ENCODE measurements at regions not wholly inside any gene's neighbourhood (a gene's known extent, or its start where the extent isn't known, plus 50 kb on each side); places are given as distances from the start of the nearest gene placed in this dataset.

DNA sequence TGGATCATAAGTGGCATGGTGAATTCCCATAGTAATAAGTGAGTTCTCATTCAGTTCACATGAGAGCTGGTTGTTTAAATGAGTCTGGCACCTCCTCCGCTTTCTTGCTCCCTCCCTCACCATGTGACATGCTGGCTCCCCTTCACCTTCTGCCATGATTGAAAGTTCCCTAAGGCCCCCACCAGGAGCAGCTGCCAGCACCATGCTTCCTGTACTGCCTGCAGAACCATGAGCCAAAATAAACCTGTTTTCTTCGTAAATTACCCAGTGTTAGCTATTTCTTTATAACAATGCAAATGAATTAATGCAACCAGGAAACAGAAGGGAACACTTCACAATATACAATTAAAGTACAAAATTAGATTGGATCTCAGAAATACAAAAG is 257.0 kb downstream of the MREG start:
- H3K4me3 ChIP-seq (replicated peaks; ENCODE audit: insufficient read depth, low read length) = no peak overlapping the region
- TF ChIP-seq POLR2AphosphoS5 (IDR thresholded peaks at IDR 0.05; ENCODE audit: low read depth) = no peak
- TF ChIP-seq, protein P1, sequence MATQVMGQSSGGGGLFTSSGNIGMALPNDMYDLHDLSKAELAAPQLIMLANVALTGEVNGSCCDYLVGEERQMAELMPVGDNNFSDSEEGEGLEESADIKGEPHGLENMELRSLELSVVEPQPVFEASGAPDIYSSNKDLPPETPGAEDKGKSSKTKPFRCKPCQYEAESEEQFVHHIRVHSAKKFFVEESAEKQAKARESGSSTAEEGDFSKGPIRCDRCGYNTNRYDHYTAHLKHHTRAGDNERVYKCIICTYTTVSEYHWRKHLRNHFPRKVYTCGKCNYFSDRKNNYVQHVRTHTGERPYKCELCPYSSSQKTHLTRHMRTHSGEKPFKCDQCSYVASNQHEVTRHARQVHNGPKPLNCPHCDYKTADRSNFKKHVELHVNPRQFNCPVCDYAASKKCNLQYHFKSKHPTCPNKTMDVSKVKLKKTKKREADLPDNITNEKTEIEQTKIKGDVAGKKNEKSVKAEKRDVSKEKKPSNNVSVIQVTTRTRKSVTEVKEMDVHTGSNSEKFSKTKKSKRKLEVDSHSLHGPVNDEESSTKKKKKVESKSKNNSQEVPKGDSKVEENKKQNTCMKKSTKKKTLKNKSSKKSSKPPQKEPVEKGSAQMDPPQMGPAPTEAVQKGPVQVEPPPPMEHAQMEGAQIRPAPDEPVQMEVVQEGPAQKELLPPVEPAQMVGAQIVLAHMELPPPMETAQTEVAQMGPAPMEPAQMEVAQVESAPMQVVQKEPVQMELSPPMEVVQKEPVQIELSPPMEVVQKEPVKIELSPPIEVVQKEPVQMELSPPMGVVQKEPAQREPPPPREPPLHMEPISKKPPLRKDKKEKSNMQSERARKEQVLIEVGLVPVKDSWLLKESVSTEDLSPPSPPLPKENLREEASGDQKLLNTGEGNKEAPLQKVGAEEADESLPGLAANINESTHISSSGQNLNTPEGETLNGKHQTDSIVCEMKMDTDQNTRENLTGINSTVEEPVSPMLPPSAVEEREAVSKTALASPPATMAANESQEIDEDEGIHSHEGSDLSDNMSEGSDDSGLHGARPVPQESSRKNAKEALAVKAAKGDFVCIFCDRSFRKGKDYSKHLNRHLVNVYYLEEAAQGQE (IDR thresholded peaks at IDR 0.05; ENCODE audit: insufficient replicate concordance, low read depth) = no peak
- no peak for TF ChIP-seq GABPA (IDR thresholded peaks at IDR 0.05; ENCODE audit: low read depth)
- TF ChIP-seq SPI1 (IDR thresholded peaks at IDR 0.05; ENCODE audit: borderline replicate concordance, low read depth) = no peak
- no peaks in the 10 kb centered on the region for H3K27me3 ChIP-seq (ENCODE audit: insufficient read depth, poor library complexity, severe bottlenecking)
- DNase-seq (ENCODE audit: low read depth in 1 of 2, low spot score in 1 of 2) = no peak
- no peak overlapping the region for H3K27ac ChIP-seq (replicated peaks)

DNA sequence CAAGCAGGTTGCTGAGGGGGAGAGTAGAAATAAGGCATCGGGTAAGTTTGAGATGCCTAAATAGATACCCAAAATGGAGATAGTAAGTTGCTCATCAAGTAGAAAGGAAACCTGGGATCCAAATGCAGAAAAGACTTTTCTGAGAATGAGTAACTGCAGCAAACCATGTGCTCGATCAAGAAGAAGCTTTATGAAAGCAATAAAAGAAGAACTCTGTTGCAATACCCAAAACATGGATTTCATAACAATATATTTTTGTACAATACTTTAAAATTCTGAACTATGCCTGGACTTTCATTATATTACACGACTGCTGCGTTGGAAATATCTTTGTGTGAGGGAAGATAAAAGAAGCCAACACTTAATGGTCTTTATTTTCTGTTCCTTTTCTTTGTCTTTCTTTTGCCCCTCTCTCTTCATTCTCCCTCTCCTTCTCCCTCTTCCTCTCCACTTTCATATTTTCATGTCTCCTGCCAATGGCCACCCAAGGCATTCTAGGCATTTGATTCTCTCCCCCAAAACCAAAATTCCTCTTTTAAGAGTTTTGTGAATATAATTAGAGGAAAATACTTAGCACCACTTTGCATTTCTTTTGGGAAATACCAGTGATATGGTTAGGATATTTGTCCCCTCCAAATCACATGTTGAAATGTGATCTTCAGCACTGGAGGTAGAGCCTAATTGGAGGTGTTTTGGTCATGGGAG is 257.6 kb downstream of the MREG start:
- H3K27me3 ChIP-seq (ENCODE audit: insufficient read depth, poor library complexity, severe bottlenecking) = no peaks in the 10 kb centered on the region
- TF ChIP-seq, protein P2, sequence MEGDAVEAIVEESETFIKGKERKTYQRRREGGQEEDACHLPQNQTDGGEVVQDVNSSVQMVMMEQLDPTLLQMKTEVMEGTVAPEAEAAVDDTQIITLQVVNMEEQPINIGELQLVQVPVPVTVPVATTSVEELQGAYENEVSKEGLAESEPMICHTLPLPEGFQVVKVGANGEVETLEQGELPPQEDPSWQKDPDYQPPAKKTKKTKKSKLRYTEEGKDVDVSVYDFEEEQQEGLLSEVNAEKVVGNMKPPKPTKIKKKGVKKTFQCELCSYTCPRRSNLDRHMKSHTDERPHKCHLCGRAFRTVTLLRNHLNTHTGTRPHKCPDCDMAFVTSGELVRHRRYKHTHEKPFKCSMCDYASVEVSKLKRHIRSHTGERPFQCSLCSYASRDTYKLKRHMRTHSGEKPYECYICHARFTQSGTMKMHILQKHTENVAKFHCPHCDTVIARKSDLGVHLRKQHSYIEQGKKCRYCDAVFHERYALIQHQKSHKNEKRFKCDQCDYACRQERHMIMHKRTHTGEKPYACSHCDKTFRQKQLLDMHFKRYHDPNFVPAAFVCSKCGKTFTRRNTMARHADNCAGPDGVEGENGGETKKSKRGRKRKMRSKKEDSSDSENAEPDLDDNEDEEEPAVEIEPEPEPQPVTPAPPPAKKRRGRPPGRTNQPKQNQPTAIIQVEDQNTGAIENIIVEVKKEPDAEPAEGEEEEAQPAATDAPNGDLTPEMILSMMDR (IDR thresholded peaks at IDR 0.05; ENCODE audit: insufficient read depth, low read length) = no peak
- TF ChIP-seq POLR2AphosphoS5 (IDR thresholded peaks at IDR 0.05; ENCODE audit: low read depth) (no peak), GABPA (IDR thresholded peaks at IDR 0.05; ENCODE audit: low read depth) (no peak)
- TF ChIP-seq, protein P1 (IDR thresholded peaks at IDR 0.05; ENCODE audit: insufficient replicate concordance, low read depth) = no peak
- DNase-seq (ENCODE audit: low read depth in 1 of 2, low spot score in 1 of 2) = no peak
- no peak overlapping the region for H3K27ac ChIP-seq (replicated peaks)
- H3K4me3 ChIP-seq (replicated peaks; ENCODE audit: insufficient read depth, low read length) = no peak overlapping the region

DNA sequence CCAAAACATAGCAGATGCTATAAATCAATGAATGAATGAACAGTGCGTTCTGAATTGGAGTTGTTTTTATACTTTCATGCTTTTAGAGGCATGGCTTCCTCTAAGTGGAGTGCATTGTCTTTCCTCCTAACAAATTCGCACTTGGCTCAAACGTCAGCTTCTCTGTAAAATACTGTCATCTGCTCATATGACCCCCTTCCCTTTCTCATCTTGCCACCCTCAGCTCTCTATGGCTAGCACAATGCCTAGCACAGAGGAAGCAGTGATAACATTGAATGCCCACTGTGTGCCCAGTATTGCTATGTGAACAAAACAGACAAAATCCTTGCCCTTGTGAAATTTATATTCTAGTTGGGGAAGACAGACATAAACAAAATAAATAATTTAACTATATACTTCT is 258.8 kb downstream of the MREG start:
- TF ChIP-seq, protein P1 (IDR thresholded peaks at IDR 0.05; ENCODE audit: insufficient replicate concordance, low read depth) = no peak
- TF ChIP-seq SPI1 (IDR thresholded peaks at IDR 0.05; ENCODE audit: borderline replicate concordance, low read depth) (no peak), POLR2AphosphoS5 (IDR thresholded peaks at IDR 0.05; ENCODE audit: low read depth) (no peak), GABPA (IDR thresholded peaks at IDR 0.05; ENCODE audit: low read depth) (no peak)
- TF ChIP-seq, protein P2 (IDR thresholded peaks at IDR 0.05; ENCODE audit: insufficient read depth, low read length) = no peak
- Histone ChIP-seq H3K4me3 (replicated peaks; ENCODE audit: insufficient read depth, low read length) (no peak overlapping the region), H3K27me3 (ENCODE audit: insufficient read depth, poor library complexity, severe bottlenecking) (no peaks in the 10 kb centered on the region), H3K27ac (replicated peaks) (no peak overlapping the region)
- DNase-seq (ENCODE audit: low read depth in 1 of 2, low spot score in 1 of 2) = no peak

Measured in HL-60 (cell line).